ENCODE measurements at regions not wholly inside any gene's neighbourhood (a gene's known extent, or its start where the extent isn't known, plus 50 kb on each side); places are given as distances from the start of the nearest gene placed in this dataset.

GRCh38 chr9:89837162-89837933 lies 232.5 kb downstream of the GADD45G start:
- TF ChIP-seq CTCF (IDR thresholded peaks at IDR 0.05; ENCODE audit: low read length) (no peak), EZH2 (IDR thresholded peaks at IDR 0.05; ENCODE audit: borderline replicate concordance, low read length) (no peak)

Measured in OCI-LY1 (cell line).